Ectodermal cell (in vitro differentiated cells): ENCODE measurements at regions not wholly inside any gene's neighbourhood (a gene's known extent, or its start where the extent isn't known, plus 50 kb on each side); places are given as distances from the start of the nearest gene placed in this dataset.
"Not testable (repeated sequence)": the region's sequence is repeated elsewhere in the genome, so short reads cannot be mapped to it uniquely, and the experiment has no call there.

Source experiments
- H3K27ac ChIP-seq: 2 replicates; pipeline ENCODE4 v1.7.0; 2013; ENCODE audit warnings: mild to moderate bottlenecking, low read depth, low read length; ENCODE audit not compliant: insufficient read depth, poor library complexity, severe bottlenecking
- H3K27me3 ChIP-seq: 2 replicates; pipeline ENCODE4 v1.7.0; 2013; ENCODE audit warnings: mild to moderate bottlenecking, low read length; ENCODE audit not compliant: insufficient read depth, control insufficient read depth, poor library complexity, severe bottlenecking
- H3K36me3 ChIP-seq: one replicate; pipeline ENCODE4 v1.7.0; 2013; ENCODE audit warnings: low read length; ENCODE audit not compliant: control insufficient read depth, insufficient read depth
- H3K4me1 ChIP-seq: one replicate; pipeline ENCODE4 v1.7.0; 2013; ENCODE audit warnings: low read length; ENCODE audit not compliant: control insufficient read depth, insufficient read depth
- H3K4me3 ChIP-seq: 2 replicates; pipeline ENCODE4 v1.7.0; 2013; ENCODE audit warnings: low read depth, low read length, control low read depth; ENCODE audit not compliant: insufficient read depth
- H3K9me3 ChIP-seq: 2 replicates; pipeline ENCODE4 v1.7.0; 2013; ENCODE audit warnings: mild to moderate bottlenecking, low read length, moderate library complexity; ENCODE audit not compliant: control insufficient read depth
- WGBS, 2 experiments: methylation state at CpG; one replicate each; pipeline ENCODE4 v1.1.7; 2013; ENCODE audit warnings: missing lambda C conversion rate in 2 of 2; 5-methylcytosine and 5-hydroxymethylcytosine counted together

DNA sequence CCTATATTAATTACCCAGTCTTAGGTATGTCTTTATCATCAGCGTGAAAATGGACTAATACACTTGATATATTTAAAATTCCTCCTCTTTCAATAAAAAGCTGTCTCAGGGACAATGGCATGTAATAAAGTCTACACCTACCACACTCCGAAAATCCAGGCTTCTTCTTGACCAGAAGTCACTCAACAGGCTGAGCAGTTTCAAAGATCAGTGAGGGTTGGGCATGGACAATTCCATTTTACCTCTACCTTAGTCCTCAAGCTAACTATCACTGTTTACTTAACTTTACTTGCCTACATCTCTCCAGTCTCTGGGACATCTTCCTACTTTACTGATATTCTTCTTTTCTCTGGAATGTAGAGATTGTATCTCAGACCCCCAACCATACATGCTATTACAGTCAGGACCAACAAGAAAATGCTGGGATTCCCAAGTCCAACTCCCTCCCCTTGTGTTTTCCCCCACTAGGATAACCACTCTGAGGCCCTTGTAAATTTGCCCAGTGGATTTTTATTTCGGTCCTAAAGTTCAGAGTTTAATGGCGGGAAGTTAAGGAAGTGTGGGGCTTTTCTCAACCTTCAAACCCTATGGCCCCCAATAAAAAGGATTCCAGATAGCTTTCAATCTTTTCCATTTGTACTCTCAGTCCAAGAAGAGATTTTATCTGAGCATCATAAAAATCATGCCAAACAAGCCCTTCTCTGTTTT, 137.1 kb upstream of the TSC22D2 start:
- Histone ChIP-seq H3K27ac (no peak overlapping the region), H3K4me3 (no peak overlapping the region), H3K4me1 (no peaks in the 10 kb centered on the region), H3K27me3 (no peaks in the 10 kb centered on the region), H3K36me3 (no peaks in the 10 kb centered on the region), H3K9me3 (no peaks in the 10 kb centered on the region)
- 93 to 96% methylated on average over 3 to 4 of the region's 4 CpGs for WGBS, 2 experiments

DNA sequence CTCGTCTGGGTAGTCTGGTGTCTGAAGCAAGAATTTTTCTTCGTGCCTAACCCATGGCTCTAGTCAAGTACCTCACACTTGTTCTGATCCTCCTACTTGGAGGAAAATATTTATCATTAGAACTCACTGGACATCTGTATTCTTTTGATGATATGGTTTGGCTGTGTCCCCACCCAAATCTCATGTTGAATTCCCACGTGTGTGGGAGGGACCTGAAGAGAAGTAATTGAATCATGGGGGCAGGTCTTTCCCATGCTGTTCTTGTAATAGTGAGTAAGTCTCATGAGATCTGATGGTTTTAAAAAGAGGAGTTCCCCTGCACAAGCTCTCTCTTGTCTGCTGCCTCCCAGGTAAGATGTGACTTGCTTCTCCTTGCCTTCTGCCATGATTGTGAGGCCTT, 137.7 kb upstream of the TSC22D2 start:
- not testable (repeated sequence) for H3K9me3 ChIP-seq, H3K4me3 ChIP-seq, H3K36me3 ChIP-seq, H3K4me1 ChIP-seq, H3K27ac ChIP-seq, H3K27me3 ChIP-seq
- WGBS, 2 experiments, result 95 to 97% methylated on average over 3 of the region's 3 CpGs

DNA sequence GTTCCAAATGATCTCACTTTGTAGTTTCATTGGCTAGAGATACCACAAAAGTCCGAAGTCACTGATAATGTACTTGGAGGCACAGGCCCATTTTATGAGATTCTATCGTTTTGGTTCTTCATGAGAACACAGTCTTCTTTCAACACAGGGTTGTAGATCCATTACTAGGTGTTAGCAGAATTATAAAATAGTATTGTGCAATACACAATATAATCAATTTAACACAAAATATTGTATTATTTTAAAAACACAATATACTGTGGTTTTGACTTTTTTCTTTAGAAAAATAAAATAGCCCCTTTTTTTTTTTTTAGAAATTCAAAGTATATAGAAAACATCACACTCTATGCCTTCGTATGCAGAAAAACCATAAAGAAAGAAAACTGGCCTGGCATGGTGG, 138.6 kb upstream of the TSC22D2 start:
- Histone ChIP-seq H3K27ac (no peak overlapping the region), H3K36me3 (no peaks in the 10 kb centered on the region), H3K4me1 (no peaks in the 10 kb centered on the region), H3K4me3 (no peak overlapping the region), H3K9me3 (no peaks in the 10 kb centered on the region), H3K27me3 (no peaks in the 10 kb centered on the region)
- 92 to 95% methylated on average over 3 of the region's 3 CpGs for WGBS, 2 experiments

DNA sequence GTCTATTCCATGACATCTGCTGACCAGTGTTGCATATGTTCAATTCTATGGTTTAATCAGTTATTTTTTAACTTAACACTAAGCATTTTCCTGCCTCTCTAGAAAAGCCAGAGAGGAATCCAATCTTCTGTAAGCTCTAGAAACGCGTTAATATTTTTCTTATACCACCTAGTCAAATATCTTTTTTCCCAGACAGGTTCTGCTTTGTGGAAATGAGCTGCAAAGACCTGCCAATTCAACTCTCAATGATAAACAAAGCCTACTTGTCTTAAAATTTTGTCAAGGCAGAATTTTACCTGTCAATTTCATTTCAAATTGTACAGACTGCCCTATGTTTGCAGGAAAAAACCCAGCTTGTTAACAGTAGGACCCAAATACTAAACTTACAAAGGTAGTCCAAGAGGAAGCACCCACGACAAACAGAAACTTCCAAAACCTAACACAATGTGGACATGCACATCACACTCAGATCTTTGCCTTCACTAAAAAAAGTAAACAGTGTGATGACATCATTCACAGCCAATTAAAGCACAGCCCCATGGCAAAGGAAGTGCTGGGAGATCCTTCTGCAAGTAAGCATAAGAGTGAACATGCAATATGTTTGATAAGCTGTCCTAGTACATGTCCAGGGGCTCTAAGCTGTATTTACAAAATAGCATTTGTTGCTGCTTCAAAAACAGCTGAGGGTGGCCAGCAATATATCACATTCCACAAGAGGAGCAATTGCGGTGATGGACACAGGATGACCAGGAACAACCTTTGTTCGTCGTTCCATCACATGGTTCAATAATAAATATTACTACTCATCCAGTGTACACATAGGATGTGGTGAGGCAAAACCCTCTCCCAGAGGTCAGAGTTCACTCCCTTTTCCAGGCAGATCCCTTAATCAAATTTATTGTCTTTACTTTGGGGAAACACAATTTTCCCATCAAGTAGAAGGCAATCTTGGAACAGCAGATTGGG, 139.4 kb upstream of the TSC22D2 start:
- 94 to 96% methylated on average over 6 of the region's 6 CpGs for WGBS, 2 experiments
- H3K4me1 ChIP-seq, result no peaks in the 10 kb centered on the region
- H3K27ac ChIP-seq, result no peak overlapping the region
- no peaks in the 10 kb centered on the region for H3K36me3 ChIP-seq
- no peaks in the 10 kb centered on the region for H3K9me3 ChIP-seq
- no peak overlapping the region for H3K4me3 ChIP-seq
- H3K27me3 ChIP-seq, result no peaks in the 10 kb centered on the region

DNA sequence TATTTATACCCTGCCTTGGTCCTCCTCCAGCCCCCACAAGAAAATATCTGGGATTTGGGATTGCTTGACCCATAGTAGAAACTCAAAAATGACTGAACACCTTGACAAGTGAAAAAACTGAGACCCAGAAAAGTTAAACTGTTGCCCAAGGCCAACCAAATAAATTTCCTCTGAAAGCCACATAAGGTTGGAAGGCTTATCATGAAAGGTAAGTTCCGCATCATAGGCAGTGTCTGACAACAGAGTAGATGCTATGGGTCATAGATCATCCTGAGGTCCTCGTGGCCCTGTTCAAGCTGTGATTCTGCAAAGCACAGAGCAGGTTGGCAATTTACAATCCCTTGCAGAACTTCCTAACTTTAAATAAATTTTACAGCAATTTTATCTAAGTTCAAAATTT, 140.8 kb upstream of the TSC22D2 start:
- Histone ChIP-seq H3K4me3 (no peak overlapping the region), H3K9me3 (no peaks in the 10 kb centered on the region), H3K36me3 (no peaks in the 10 kb centered on the region), H3K4me1 (no peaks in the 10 kb centered on the region), H3K27ac (no peak overlapping the region), H3K27me3 (no peaks in the 10 kb centered on the region)
- 88 to 95% methylated on average over 2 of the region's 2 CpGs for WGBS, 2 experiments

DNA sequence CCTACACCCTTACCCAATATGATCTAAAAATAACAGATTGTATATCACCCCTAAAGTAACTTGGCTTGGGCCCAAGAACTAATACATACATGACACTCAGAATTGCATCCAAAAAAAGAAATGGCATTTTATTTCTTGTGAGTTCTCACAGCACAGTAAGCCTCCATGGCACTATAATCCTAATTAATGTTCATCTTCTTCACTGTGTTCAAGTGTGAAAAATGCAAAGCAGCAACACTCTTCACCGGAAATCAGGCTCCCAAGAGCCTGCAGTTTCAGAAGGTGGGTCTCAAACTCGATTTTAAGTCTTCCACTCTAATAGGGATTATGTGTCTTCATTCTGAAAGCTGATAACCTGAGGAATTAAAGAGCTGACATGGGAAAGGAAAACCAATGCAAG, 142.8 kb upstream of the TSC22D2 start:
- H3K4me1 ChIP-seq, result no peaks in the 10 kb centered on the region
- WGBS, 2 experiments, result 88 to 93% methylated on average over 2 of the region's 2 CpGs
- no peaks in the 10 kb centered on the region for H3K9me3 ChIP-seq
- no peaks in the 10 kb centered on the region for H3K27me3 ChIP-seq
- H3K4me3 ChIP-seq, result no peak overlapping the region
- H3K27ac ChIP-seq, result no peak overlapping the region
- no peaks in the 10 kb centered on the region for H3K36me3 ChIP-seq

DNA sequence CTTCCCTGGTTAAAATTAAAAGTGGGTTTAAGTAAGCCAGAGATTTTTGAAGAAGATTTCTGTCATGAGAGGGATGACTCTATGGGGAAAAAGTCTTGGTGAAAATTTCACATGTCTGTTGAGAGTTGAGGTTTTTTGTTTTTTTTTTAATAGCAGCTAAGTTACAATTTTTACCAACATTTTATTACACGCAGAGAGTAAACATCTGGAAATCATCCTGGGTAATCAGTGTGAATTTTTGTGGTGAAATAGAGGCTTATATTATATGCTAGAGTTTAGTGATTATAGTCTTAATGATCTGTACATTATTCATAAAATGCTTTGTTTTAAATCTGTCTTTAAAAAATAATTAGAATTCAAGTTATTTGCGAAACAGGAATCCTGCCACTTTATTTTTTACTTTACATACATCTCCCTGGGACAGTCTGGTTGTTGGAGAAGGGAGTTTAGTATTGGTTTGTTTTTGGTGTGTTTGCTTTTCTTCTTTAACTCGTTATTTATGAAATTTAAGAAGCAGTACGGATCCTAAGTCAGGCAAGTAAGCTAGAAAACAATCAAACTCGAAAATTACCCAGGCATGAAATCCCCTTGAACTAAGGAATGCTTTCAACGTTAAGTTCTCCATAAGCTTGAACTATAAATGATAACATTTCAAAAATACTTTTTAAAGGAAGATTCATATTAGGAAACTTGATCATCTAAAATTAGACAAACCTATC, 143.4 kb upstream of the TSC22D2 start:
- Histone ChIP-seq H3K27me3 (no peaks in the 10 kb centered on the region), H3K9me3 (no peaks in the 10 kb centered on the region), H3K27ac (no peak overlapping the region), H3K4me1 (no peaks in the 10 kb centered on the region), H3K4me3 (no peak overlapping the region), H3K36me3 (no peaks in the 10 kb centered on the region)
- 93 to 100% methylated on average over 3 to 4 of the region's 6 CpGs for whole genome bisulfite sequencing, 2 experiments

DNA sequence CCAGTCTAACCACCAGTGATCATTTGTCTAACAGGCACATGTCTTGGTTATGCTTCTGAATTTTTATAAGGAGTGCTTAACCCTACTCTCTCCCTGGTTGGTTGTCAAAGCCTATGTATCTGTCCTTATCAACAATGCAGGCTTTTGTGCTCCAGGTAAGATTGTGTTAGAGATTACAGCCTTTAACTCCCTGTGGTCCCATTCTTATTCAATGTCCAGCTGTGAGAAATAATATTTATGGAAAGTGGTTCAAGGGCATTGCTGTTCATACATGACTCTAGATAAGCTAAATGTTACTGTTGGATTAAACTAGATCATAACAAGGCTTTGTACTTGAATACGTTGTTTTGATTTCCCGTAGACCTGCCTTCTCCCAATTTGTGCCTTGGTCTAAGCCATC, 146.1 kb upstream of the TSC22D2 start:
- Histone ChIP-seq H3K9me3 (no peaks in the 10 kb centered on the region), H3K4me1 (no peaks in the 10 kb centered on the region), H3K27me3 (no peaks in the 10 kb centered on the region), H3K4me3 (no peak overlapping the region), H3K27ac (no peak overlapping the region), H3K36me3 (no peaks in the 10 kb centered on the region)
- WGBS, 2 experiments, result 90 to 100% methylated on average over 2 of the region's 2 CpGs

DNA sequence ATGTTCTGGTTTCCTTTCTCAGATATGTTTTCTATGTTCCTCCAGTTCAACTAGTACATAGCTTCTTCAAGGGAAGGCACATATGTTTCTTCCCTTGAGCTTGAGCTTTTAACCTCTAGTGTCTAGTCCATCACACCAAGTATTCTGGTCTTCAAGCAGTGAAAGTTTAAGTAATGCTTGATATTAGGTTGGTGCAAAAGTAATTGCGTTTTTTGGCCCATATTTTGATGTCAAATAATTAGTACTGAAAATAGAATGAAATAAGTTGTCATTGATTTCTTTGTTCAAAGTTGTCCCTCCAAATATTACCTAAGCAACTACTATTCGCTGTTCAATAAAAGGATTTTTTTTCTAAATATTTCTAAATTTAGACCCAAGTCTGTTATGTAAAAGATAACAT, 146.7 kb upstream of the TSC22D2 start:
- H3K27me3 ChIP-seq, result no peaks in the 10 kb centered on the region
- no peak overlapping the region for H3K4me3 ChIP-seq
- no peak overlapping the region for H3K27ac ChIP-seq
- H3K36me3 ChIP-seq, result no peaks in the 10 kb centered on the region
- no peaks in the 10 kb centered on the region for H3K9me3 ChIP-seq
- WGBS, 2 experiments, result 83 to 92% methylated on average over 1 of the region's 2 CpGs
- no peaks in the 10 kb centered on the region for H3K4me1 ChIP-seq

DNA sequence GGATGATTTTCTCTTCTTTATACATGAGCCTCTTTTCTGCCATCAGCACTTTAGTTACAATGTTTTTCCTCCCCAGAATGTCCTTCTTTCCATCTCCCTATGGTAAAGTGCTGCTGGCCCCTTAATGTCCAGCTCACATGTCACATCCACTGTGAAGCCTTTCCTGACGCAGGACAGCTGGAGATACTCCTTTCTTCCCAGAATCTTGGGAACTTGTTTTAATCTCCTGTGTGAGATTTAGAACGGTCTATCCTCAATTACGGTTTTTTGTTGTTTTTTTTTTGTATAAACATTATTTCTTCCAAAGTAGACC, 147.7 kb upstream of the TSC22D2 start:
- Histone ChIP-seq H3K4me1 (no peaks in the 10 kb centered on the region), H3K9me3 (no peaks in the 10 kb centered on the region), H3K27me3 (no peaks in the 10 kb centered on the region), H3K4me3 (no peak overlapping the region), H3K27ac (no peak overlapping the region), H3K36me3 (no peaks in the 10 kb centered on the region)
- WGBS, 2 experiments, result 87 to 89% methylated on average over 1 of the region's 3 CpGs
